Adrenal gland (tissue), 9 donors: ENCODE measurements at regions not wholly inside any gene's neighbourhood (a gene's known extent, or its start where the extent isn't known, plus 50 kb on each side); places are given as distances from the start of the nearest gene placed in this dataset.

Experiments
- DNase-seq, 7 donors: peaks; one replicate each; pipeline ENCODE4 v3.0.0-alpha.2; 2019 to 2020
- H3K27ac ChIP-seq, 5 donors: fragments of 200-600 bp; sonication (generic) in 4 of 5; 1 replicate in 3 of 5; 2 replicates in 2 of 5; pipeline versions ENCODE4 v1.5.1 to v1.8.0; 2016 to 2020; ENCODE audit warnings: mild to moderate bottlenecking in 1 of 5
- H3K27me3 ChIP-seq: fragments of 200-600 bp; 2 replicates; pipeline ENCODE4 v1.8.0; 2021
- H3K36me3 ChIP-seq, 2 donors: fragments of 200-600 bp; replicated peaks in 1 of 2; 1 replicate in 1 of 2; 2 replicates in 1 of 2; pipeline versions ENCODE4 v1.5.1 to v1.8.0; 2018 to 2022
- H3K4me1 ChIP-seq, 2 donors: fragments of 200-600 bp; replicated peaks in 1 of 2; 1 replicate in 1 of 2; 2 replicates in 1 of 2; pipeline versions ENCODE4 v1.5.1 to v1.8.0; 2018 to 2021
- H3K4me3 ChIP-seq, 4 donors: fragments of 200-600 bp; sonication (generic) in 3 of 4; one replicate each; pipeline ENCODE4 v1.5.1; 2016 to 2018
- H3K9me3 ChIP-seq, 3 donors: fragments of 200-600 bp; sonication (generic) in 1 of 3; replicated peaks in 1 of 3; 1 replicate in 2 of 3; 2 replicates in 1 of 3; pipeline versions ENCODE4 v1.5.1 to v1.8.0; 2016 to 2021
- POLR2A ChIP-seq, 2 donors: fragments of 450-650 bp; IDR thresholded peaks; one replicate each; pipeline ENCODE4 v1.6.1; 2017; ENCODE audit warnings: antibody characterized with exemption in 2 of 2, mild to moderate bottlenecking in 2 of 2, moderate library complexity in 1 of 2
- WGBS, 4 donors: extraction: QIAGEN DNeasy Blood & Tissue Kit in 2 of 4; methylation state at CpG; one replicate each; pipeline versions ENCODE4 v1.1.5 to v1.1.7; 2013 to 2017; 5-methylcytosine and 5-hydroxymethylcytosine counted together
- intact Hi-C, 2 donors: fragments of 100-400 bp; cut with DNase I; formaldehyde crosslinking; loops; one replicate each; pipeline versions ENCODE4 v1.14.1 to v1.15.0; 2022 to 2023
- TF ChIP-seq, protein P1 (sequence below), 6 experiments: fragments of 450-650 bp in 4 of 6; fragments of 200-600 bp in 2 of 6; sonication (generic) in 1 of 6; IDR thresholded peaks; 1 replicate in 5 of 6; 2 replicates in 1 of 6; pipeline versions ENCODE4 v1.5.1 to v1.8.0; 2016 to 2021; ENCODE audit warnings: antibody characterized with exemption in 6 of 6, mild to moderate bottlenecking in 2 of 6, moderate library complexity in 1 of 6
- donor health status: healthy with polysubstance abuse.
- donor health status: Bipolar disorder and iron deficiency.
- donor health status: DM: yes; HTN: yes; CAD: no.
- donor health status: DM: no; HTN: no; CAD: no.
- donor health status: DM: no; HTN: no; CAD: no.

GRCh38 chr16:65790768-65791167, 575.7 kb upstream of the CDH5 start:
- WGBS, 4 donors: 79 to 86% (median 83%) methylated on average over 2 of the region's 2 CpGs

DNA sequence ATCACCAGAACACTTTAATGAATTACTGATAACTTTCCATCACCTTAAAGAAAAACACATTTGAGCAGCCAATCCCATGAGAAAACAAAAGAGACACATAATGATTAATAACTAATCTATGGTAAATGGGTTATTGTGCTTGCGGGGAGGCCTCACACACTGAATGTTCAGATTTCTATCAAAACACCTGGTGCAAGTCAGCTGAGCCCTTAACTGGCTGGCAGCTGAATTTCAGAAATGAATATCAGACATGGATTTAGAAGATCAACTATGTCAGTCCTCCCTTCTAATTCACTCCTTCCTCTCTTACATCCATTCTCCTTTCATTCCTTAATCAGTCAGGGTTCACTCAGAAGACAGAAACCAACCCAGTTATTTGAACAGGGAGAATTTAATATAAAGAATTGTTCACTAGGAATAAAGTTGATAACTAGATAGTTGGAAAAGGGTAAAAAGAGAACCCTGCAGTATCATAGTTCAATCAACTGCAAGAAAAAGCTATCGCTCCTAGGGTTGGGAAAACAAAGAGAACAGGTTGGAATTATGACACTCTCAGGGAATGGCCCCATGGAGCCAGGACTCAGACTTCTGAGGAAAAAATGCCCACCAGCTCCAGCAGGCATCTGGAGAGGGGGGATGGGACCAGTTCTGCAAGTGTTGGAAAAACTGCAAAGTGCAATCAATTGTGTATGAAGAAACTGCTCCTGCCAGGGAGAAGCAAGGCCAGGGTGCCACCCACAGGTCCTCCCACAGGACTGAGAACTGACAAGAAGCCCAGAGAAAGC, 577.1 kb upstream of the CDH5 start:
- Histone ChIP-seq H3K36me3 (no peaks in the 10 kb centered on the region), H3K4me3 (no peak overlapping the region), H3K4me1 (no peaks in the 10 kb centered on the region), H3K27me3 (no peaks in the 10 kb centered on the region), H3K9me3 (no peaks in the 10 kb centered on the region), H3K27ac (no peak overlapping the region)
- 90 to 96% (median 95%) methylated on average over 2 of the region's 2 CpGs for WGBS, 4 donors
- TF ChIP-seq, protein P1, sequence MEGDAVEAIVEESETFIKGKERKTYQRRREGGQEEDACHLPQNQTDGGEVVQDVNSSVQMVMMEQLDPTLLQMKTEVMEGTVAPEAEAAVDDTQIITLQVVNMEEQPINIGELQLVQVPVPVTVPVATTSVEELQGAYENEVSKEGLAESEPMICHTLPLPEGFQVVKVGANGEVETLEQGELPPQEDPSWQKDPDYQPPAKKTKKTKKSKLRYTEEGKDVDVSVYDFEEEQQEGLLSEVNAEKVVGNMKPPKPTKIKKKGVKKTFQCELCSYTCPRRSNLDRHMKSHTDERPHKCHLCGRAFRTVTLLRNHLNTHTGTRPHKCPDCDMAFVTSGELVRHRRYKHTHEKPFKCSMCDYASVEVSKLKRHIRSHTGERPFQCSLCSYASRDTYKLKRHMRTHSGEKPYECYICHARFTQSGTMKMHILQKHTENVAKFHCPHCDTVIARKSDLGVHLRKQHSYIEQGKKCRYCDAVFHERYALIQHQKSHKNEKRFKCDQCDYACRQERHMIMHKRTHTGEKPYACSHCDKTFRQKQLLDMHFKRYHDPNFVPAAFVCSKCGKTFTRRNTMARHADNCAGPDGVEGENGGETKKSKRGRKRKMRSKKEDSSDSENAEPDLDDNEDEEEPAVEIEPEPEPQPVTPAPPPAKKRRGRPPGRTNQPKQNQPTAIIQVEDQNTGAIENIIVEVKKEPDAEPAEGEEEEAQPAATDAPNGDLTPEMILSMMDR (IDR thresholded peaks at IDR 0.05): no peak
- intact Hi-C loops: no loop called here
- no peak for DNase-seq

More at GRCh38 chr16:65790768-65791167, 575.7 kb upstream of the CDH5 start:
- Histone ChIP-seq H3K9me3 (no peaks in the 10 kb centered on the region), H3K4me1 (no peaks in the 10 kb centered on the region), H3K27ac (no peak overlapping the region), H3K27me3 (no peaks in the 10 kb centered on the region), H3K36me3 (no peaks in the 10 kb centered on the region), H3K4me3 (no peak overlapping the region)
- TF ChIP-seq, protein P1 (IDR thresholded peaks at IDR 0.05): no peak
- TF ChIP-seq POLR2A (IDR thresholded peaks at IDR 0.05): no peak
- no peak for DNase-seq
- intact Hi-C loops: no loop called here

DNA sequence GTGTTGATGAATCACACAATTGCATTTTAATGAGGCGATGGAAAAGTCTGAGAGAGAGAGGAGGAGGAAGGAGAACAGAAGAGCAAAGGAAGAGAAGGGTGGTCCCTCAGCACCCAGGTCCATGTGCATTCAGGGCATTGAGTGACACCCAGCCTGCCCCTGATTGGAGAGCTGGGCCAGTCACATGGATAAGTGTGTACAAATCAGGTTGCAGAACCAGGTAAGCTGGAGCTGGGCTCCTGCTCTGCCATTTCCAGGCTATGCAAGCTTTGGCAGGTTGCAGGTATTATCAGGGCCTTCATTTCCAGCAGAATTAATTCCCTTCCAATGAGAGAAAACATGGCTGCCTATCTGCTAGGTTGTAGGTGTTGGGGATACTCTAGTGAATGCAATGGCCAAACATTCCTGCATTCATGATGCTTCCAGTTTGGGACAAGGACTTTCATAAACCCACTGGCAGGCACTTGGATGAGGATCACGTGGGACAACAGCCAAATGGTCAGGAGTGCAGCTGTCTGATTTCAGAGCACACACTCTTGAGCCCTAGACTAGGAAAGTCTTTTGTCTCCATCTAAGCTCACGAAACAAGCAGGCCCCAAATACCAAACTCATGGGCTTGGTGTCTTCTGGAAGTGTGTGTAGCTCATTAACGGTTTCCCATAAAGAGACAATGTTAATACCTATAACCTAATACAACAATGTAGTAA, 577.9 kb upstream of the CDH5 start:
- no peak overlapping the region for H3K4me3 ChIP-seq
- no peaks in the 10 kb centered on the region for H3K4me1 ChIP-seq
- intact Hi-C loops: no loop called here
- no peaks in the 10 kb centered on the region for H3K36me3 ChIP-seq
- H3K9me3 ChIP-seq: no peaks in the 10 kb centered on the region
- no peak overlapping the region for H3K27ac ChIP-seq
- TF ChIP-seq POLR2A (IDR thresholded peaks at IDR 0.05): no peak
- TF ChIP-seq, protein P1 (IDR thresholded peaks at IDR 0.05): no peak
- 79 to 93% (median 90%) methylated on average over 4 of the region's 4 CpGs for WGBS, 4 donors
- DNase-seq: no peak
- no peaks in the 10 kb centered on the region for H3K27me3 ChIP-seq

- WGBS, 4 donors: 90 to 93% (median 92%) methylated on average over 11 of the region's 11 CpGs
- Histone ChIP-seq H3K4me1 (peaks cover 0 to 4% of the 10 kb centered on the region in 2 donors), H3K9me3 (no peaks in the 10 kb centered on the region), H3K36me3 (no peaks in the 10 kb centered on the region), H3K4me3 (no peak overlapping the region), H3K27ac (no peak overlapping the region), H3K27me3 (no peaks in the 10 kb centered on the region)
- intact Hi-C loops: no loop called here
- TF ChIP-seq POLR2A (IDR thresholded peaks at IDR 0.05): no peak
- TF ChIP-seq, protein P1 (IDR thresholded peaks at IDR 0.05): no peak
- no peak for DNase-seq
Observed at GRCh38 chr16:65787921-65788320, 578.6 kb upstream of the CDH5 start.
